ENCODE measurements at regions not wholly inside any gene's neighbourhood (a gene's known extent, or its start where the extent isn't known, plus 50 kb on each side); places are given as distances from the start of the nearest gene placed in this dataset.

- TF ChIP-seq TAF1 (IDR thresholded peaks at IDR 0.05; ENCODE audit: low read depth): no peak
- TF ChIP-seq FOXM1 (IDR thresholded peaks at IDR 0.05; ENCODE audit: borderline replicate concordance, low read depth): no peak
- no peak for TF ChIP-seq RAD21 (IDR thresholded peaks at IDR 0.05; ENCODE audit: low read depth)
- no peak for TF ChIP-seq ZBTB7A (IDR thresholded peaks at IDR 0.05; ENCODE audit: low read depth)
- no peak for TF ChIP-seq EP300 (IDR thresholded peaks at IDR 0.05; ENCODE audit: borderline replicate concordance)
- TF ChIP-seq TCF12 (IDR thresholded peaks at IDR 0.05; ENCODE audit: low read depth): no peak
- TF ChIP-seq CREB1 (IDR thresholded peaks at IDR 0.05; ENCODE audit: low read depth): no peak
- TF ChIP-seq NFIC (IDR thresholded peaks at IDR 0.05): no peak
- TF ChIP-seq EGR1 (IDR thresholded peaks at IDR 0.05): no peak
- TF ChIP-seq, protein P1, sequence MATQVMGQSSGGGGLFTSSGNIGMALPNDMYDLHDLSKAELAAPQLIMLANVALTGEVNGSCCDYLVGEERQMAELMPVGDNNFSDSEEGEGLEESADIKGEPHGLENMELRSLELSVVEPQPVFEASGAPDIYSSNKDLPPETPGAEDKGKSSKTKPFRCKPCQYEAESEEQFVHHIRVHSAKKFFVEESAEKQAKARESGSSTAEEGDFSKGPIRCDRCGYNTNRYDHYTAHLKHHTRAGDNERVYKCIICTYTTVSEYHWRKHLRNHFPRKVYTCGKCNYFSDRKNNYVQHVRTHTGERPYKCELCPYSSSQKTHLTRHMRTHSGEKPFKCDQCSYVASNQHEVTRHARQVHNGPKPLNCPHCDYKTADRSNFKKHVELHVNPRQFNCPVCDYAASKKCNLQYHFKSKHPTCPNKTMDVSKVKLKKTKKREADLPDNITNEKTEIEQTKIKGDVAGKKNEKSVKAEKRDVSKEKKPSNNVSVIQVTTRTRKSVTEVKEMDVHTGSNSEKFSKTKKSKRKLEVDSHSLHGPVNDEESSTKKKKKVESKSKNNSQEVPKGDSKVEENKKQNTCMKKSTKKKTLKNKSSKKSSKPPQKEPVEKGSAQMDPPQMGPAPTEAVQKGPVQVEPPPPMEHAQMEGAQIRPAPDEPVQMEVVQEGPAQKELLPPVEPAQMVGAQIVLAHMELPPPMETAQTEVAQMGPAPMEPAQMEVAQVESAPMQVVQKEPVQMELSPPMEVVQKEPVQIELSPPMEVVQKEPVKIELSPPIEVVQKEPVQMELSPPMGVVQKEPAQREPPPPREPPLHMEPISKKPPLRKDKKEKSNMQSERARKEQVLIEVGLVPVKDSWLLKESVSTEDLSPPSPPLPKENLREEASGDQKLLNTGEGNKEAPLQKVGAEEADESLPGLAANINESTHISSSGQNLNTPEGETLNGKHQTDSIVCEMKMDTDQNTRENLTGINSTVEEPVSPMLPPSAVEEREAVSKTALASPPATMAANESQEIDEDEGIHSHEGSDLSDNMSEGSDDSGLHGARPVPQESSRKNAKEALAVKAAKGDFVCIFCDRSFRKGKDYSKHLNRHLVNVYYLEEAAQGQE (IDR thresholded peaks at IDR 0.05; ENCODE audit: low read depth): no peak
- TF ChIP-seq YY1 (IDR thresholded peaks at IDR 0.05; ENCODE audit: low read depth): no peak
- TF ChIP-seq, protein P2, sequence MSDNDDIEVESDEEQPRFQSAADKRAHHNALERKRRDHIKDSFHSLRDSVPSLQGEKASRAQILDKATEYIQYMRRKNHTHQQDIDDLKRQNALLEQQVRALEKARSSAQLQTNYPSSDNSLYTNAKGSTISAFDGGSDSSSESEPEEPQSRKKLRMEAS (IDR thresholded peaks at IDR 0.05): no peak
- no peak for TF ChIP-seq CEBPB (IDR thresholded peaks at IDR 0.05)
Observed at GRCh38 chr16:86244936-86245335, 265.4 kb upstream of the FOXF1 start.

DNA sequence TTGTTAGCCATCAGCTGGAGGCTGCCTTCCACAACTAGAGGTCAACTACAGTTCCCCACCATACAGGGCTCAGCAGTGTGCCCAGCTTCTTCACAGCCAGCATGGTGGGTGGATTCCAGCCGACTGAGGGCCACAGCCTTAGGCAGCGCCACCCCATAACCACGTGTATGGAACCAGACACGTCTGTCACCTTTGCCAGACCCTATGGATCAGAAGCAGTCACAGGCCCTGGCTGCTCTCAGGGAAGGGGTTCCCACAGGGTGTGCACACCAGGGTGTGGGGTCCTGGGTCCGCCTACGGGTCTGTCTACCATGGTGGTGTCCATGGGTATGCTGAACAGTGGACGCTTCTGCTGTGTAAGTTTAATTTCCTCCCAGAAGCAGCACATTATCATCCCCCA is 265.0 kb upstream of the FOXF1 start:
- TF ChIP-seq, protein P1 (IDR thresholded peaks at IDR 0.05; ENCODE audit: low read depth): no peak
- no peak for TF ChIP-seq TCF12 (IDR thresholded peaks at IDR 0.05; ENCODE audit: low read depth)
- TF ChIP-seq ZBTB7A (IDR thresholded peaks at IDR 0.05; ENCODE audit: low read depth): no peak
- no peak for TF ChIP-seq EP300 (IDR thresholded peaks at IDR 0.05; ENCODE audit: borderline replicate concordance)
- TF ChIP-seq TAF1 (IDR thresholded peaks at IDR 0.05; ENCODE audit: low read depth): no peak
- TF ChIP-seq, protein P2 (IDR thresholded peaks at IDR 0.05): no peak
- no peak for TF ChIP-seq RAD21 (IDR thresholded peaks at IDR 0.05; ENCODE audit: low read depth)
- TF ChIP-seq, protein P3, sequence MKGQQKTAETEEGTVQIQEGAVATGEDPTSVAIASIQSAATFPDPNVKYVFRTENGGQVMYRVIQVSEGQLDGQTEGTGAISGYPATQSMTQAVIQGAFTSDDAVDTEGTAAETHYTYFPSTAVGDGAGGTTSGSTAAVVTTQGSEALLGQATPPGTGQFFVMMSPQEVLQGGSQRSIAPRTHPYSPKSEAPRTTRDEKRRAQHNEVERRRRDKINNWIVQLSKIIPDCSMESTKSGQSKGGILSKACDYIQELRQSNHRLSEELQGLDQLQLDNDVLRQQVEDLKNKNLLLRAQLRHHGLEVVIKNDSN (IDR thresholded peaks at IDR 0.05): no peak
- no peak for TF ChIP-seq NFIC (IDR thresholded peaks at IDR 0.05)
- TF ChIP-seq YY1 (IDR thresholded peaks at IDR 0.05; ENCODE audit: low read depth): no peak
- TF ChIP-seq CEBPB (IDR thresholded peaks at IDR 0.05): no peak
- TF ChIP-seq TEAD4 (IDR thresholded peaks at IDR 0.05): no peak
- TF ChIP-seq CREB1 (IDR thresholded peaks at IDR 0.05; ENCODE audit: low read depth): no peak
- no peak for TF ChIP-seq FOXM1 (IDR thresholded peaks at IDR 0.05; ENCODE audit: borderline replicate concordance, low read depth)
- no peak for TF ChIP-seq EGR1 (IDR thresholded peaks at IDR 0.05)

- TF ChIP-seq, protein P1 (IDR thresholded peaks at IDR 0.05; ENCODE audit: low read depth): no peak
- TF ChIP-seq, protein P2 (IDR thresholded peaks at IDR 0.05): no peak
- TF ChIP-seq ZBTB7A (IDR thresholded peaks at IDR 0.05; ENCODE audit: low read depth) (no peak), CEBPB (IDR thresholded peaks at IDR 0.05) (no peak), TAF1 (IDR thresholded peaks at IDR 0.05; ENCODE audit: low read depth) (no peak), RAD21 (IDR thresholded peaks at IDR 0.05; ENCODE audit: low read depth) (no peak), YY1 (IDR thresholded peaks at IDR 0.05; ENCODE audit: low read depth) (no peak), EGR1 (IDR thresholded peaks at IDR 0.05) (no peak), CREB1 (IDR thresholded peaks at IDR 0.05; ENCODE audit: low read depth) (no peak), NFIC (IDR thresholded peaks at IDR 0.05) (no peak), TCF12 (IDR thresholded peaks at IDR 0.05; ENCODE audit: low read depth) (no peak), FOXM1 (IDR thresholded peaks at IDR 0.05; ENCODE audit: borderline replicate concordance, low read depth) (no peak), EP300 (IDR thresholded peaks at IDR 0.05; ENCODE audit: borderline replicate concordance) (no peak), TEAD4 (IDR thresholded peaks at IDR 0.05) (no peak)
- TF ChIP-seq, protein P3 (IDR thresholded peaks at IDR 0.05): no peak
Observed at GRCh38 chr16:86245895-86246294, 264.4 kb upstream of the FOXF1 start.

- TF ChIP-seq EP300 (IDR thresholded peaks at IDR 0.05; ENCODE audit: borderline replicate concordance) (no peak), RAD21 (IDR thresholded peaks at IDR 0.05; ENCODE audit: low read depth) (no peak), NFIC (IDR thresholded peaks at IDR 0.05) (no peak), YY1 (IDR thresholded peaks at IDR 0.05; ENCODE audit: low read depth) (no peak), ZBTB7A (IDR thresholded peaks at IDR 0.05; ENCODE audit: low read depth) (no peak), FOXM1 (IDR thresholded peaks at IDR 0.05; ENCODE audit: borderline replicate concordance, low read depth) (no peak), TEAD4 (IDR thresholded peaks at IDR 0.05) (no peak), TCF12 (IDR thresholded peaks at IDR 0.05; ENCODE audit: low read depth) (no peak)
Observed at GRCh38 chr16:86248310-86248905, 261.9 kb upstream of the FOXF1 start.

Measured in Ishikawa (cell line).